ENCODE measurements at regions not wholly inside any gene's neighbourhood (a gene's known extent, or its start where the extent isn't known, plus 50 kb on each side); places are given as distances from the start of the nearest gene placed in this dataset.
A peak's percentile ranks its signal among the peaks of the same experiment; 100 is the strongest.

- no peak overlapping the region for H3K27ac Mint-ChIP-seq
- H3K36me3 Mint-ChIP-seq, result no peaks in the 10 kb centered on the region
- POLR2A ChIA-PET, result no interaction called here
- ATAC-seq (no peak), DNase-seq (no peak)
- H3K27me3 Mint-ChIP-seq, result no peaks in the 10 kb centered on the region
- peaks cover 6 to 12% (median 8%) of the 10 kb centered on the region in 4 donors for H3K4me1 Mint-ChIP-seq
- H3K9me3 Mint-ChIP-seq, result peaks cover 0 to 10% (median 0%) of the 10 kb centered on the region in 9 donors
- H3K4me3 Mint-ChIP-seq, result no peak overlapping the region
Observed at GRCh38 chr15:56783857-56784661, 50.8 kb upstream of the ZNF280D start.

GRCh38 chr15:56783156-56783856, 50.0 kb upstream of the ZNF280D start:
- ATAC-seq (no peak), DNase-seq (no peak)
- Mint-ChIP-seq H3K9me3 (peaks cover 0 to 8% (median 0%) of the 10 kb centered on the region in 9 donors), H3K36me3 (no peaks in the 10 kb centered on the region), H3K4me3 (no peak overlapping the region), H3K27me3 (no peaks in the 10 kb centered on the region), H3K27ac (peak overlapping the region in 1 of 10 donors; percentile 15), H3K4me1 (peaks cover 6 to 12% (median 8%) of the 10 kb centered on the region in 4 donors)
- POLR2A ChIA-PET, result no interaction called here
